ENCODE measurements at regions not wholly inside any gene's neighbourhood (a gene's known extent, or its start where the extent isn't known, plus 50 kb on each side); places are given as distances from the start of the nearest gene placed in this dataset.

GRCh38 chr9:87277346-87277745 lies 220.3 kb upstream of the DAPK1 start:
- H3K4me3 ChIP-seq (ENCODE audit: low read depth, low read length) = no peak overlapping the region
- H3K4me1 ChIP-seq = no peaks in the 10 kb centered on the region
- H3K9me3 ChIP-seq (ENCODE audit: control insufficient read depth, low read length) = no peaks in the 10 kb centered on the region
- H3K27ac ChIP-seq = no peak overlapping the region
- no peaks in the 10 kb centered on the region for H3K36me3 ChIP-seq (ENCODE audit: control insufficient read depth, insufficient read depth, low read length)
- H3K27me3 ChIP-seq (ENCODE audit: control insufficient read depth, insufficient read depth, low read length) = no peaks in the 10 kb centered on the region
- no peak for TF ChIP-seq CTCF (IDR thresholded peaks at IDR 0.05)
- no peak overlapping the region for H3K4me2 ChIP-seq (ENCODE audit: low read length)
- H3K9ac ChIP-seq = no peak overlapping the region
- H3K79me2 ChIP-seq = no peaks in the 10 kb centered on the region
- H2AFZ ChIP-seq = no peak overlapping the region

GRCh38 chr9:87278971-87279733 lies 218.5 kb upstream of the DAPK1 start:
- H3K9me3 ChIP-seq (ENCODE audit: control insufficient read depth, low read length) = no peaks in the 10 kb centered on the region
- no peaks in the 10 kb centered on the region for H3K36me3 ChIP-seq (ENCODE audit: control insufficient read depth, insufficient read depth, low read length)
- H3K27ac ChIP-seq = no peak overlapping the region
- no peak overlapping the region for H3K9ac ChIP-seq
- H3K4me2 ChIP-seq (ENCODE audit: low read length) = no peak overlapping the region
- no peaks in the 10 kb centered on the region for H3K27me3 ChIP-seq (ENCODE audit: control insufficient read depth, insufficient read depth, low read length)
- H3K4me1 ChIP-seq = no peaks in the 10 kb centered on the region
- no peak for TF ChIP-seq CTCF (IDR thresholded peaks at IDR 0.05)
- H2AFZ ChIP-seq = no peak overlapping the region
- no peak overlapping the region for H3K4me3 ChIP-seq (ENCODE audit: low read depth, low read length)
- no peaks in the 10 kb centered on the region for H3K79me2 ChIP-seq

- H3K27ac ChIP-seq = no peak overlapping the region
Measured at GRCh38 chr9:87280421-87280820, 217.2 kb upstream of the DAPK1 start.

GRCh38 chr9:87282538-87282937 lies 215.1 kb upstream of the DAPK1 start:
- H3K27ac ChIP-seq = no peak overlapping the region
- no peak overlapping the region for H3K9ac ChIP-seq
- no peaks in the 10 kb centered on the region for H3K36me3 ChIP-seq (ENCODE audit: control insufficient read depth, insufficient read depth, low read length)
- no peaks in the 10 kb centered on the region for H3K9me3 ChIP-seq (ENCODE audit: control insufficient read depth, low read length)
- no peak overlapping the region for H3K4me2 ChIP-seq (ENCODE audit: low read length)
- no peak overlapping the region for H3K4me3 ChIP-seq (ENCODE audit: low read depth, low read length)
- H3K79me2 ChIP-seq = no peaks in the 10 kb centered on the region
- no peaks in the 10 kb centered on the region for H3K27me3 ChIP-seq (ENCODE audit: control insufficient read depth, insufficient read depth, low read length)
- TF ChIP-seq CTCF (IDR thresholded peaks at IDR 0.05) = no peak
- no peaks in the 10 kb centered on the region for H3K4me1 ChIP-seq
- no peak overlapping the region for H2AFZ ChIP-seq

More at GRCh38 chr9:87280421-87280820, 217.2 kb upstream of the DAPK1 start:
- Histone ChIP-seq H3K27me3 (ENCODE audit: control insufficient read depth, insufficient read depth, low read length) (no peaks in the 10 kb centered on the region), H3K36me3 (ENCODE audit: control insufficient read depth, insufficient read depth, low read length) (no peaks in the 10 kb centered on the region), H3K9me3 (ENCODE audit: control insufficient read depth, low read length) (no peaks in the 10 kb centered on the region), H3K79me2 (no peaks in the 10 kb centered on the region), H3K4me1 (no peaks in the 10 kb centered on the region), H3K9ac (no peak overlapping the region), H3K4me3 (ENCODE audit: low read depth, low read length) (no peak overlapping the region), H3K4me2 (ENCODE audit: low read length) (no peak overlapping the region), H2AFZ (no peak overlapping the region)
- no peak for TF ChIP-seq CTCF (IDR thresholded peaks at IDR 0.05)

GRCh38 chr9:87283585-87283984 lies 214.1 kb upstream of the DAPK1 start:
- Histone ChIP-seq H3K4me3 (ENCODE audit: low read depth, low read length) (no peak overlapping the region), H3K4me1 (no peaks in the 10 kb centered on the region), H3K27ac (no peak overlapping the region), H3K9ac (no peak overlapping the region), H3K27me3 (ENCODE audit: control insufficient read depth, insufficient read depth, low read length) (no peaks in the 10 kb centered on the region), H3K79me2 (no peaks in the 10 kb centered on the region), H3K36me3 (ENCODE audit: control insufficient read depth, insufficient read depth, low read length) (no peaks in the 10 kb centered on the region), H3K4me2 (ENCODE audit: low read length) (no peak overlapping the region), H2AFZ (no peak overlapping the region), H3K9me3 (ENCODE audit: control insufficient read depth, low read length) (no peaks in the 10 kb centered on the region)
- TF ChIP-seq CTCF (IDR thresholded peaks at IDR 0.05) = no peak
